ENCODE measurements at regions not wholly inside any gene's neighbourhood (a gene's known extent, or its start where the extent isn't known, plus 50 kb on each side); places are given as distances from the start of the nearest gene placed in this dataset.
A peak's percentile ranks its signal among the peaks of the same experiment; 100 is the strongest.

DNA sequence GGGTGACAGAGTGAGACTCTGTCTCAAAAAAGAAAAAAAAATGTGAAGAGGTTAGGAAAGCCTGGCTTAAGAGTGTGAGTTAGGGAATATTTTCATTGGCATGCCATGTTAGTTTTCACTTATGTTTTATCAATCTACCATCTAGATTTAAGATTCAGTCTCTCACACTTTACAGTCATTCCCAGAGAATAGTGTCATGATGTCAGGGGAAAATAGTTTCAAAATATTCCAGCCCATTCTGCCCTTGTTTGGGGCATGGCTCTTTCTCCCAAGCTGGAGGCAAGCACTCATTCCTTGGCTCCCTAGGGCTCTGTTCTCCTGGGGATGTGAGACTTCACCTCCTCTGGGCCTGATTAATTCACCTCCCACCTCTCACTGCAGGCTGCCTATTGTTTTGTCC lies 331.5 kb downstream of the CXCL12 start:
- intact Hi-C loops (cut with DNase I; ENCODE audit: low total_unique reads): no loop called here
- TF ChIP-seq, protein P1, sequence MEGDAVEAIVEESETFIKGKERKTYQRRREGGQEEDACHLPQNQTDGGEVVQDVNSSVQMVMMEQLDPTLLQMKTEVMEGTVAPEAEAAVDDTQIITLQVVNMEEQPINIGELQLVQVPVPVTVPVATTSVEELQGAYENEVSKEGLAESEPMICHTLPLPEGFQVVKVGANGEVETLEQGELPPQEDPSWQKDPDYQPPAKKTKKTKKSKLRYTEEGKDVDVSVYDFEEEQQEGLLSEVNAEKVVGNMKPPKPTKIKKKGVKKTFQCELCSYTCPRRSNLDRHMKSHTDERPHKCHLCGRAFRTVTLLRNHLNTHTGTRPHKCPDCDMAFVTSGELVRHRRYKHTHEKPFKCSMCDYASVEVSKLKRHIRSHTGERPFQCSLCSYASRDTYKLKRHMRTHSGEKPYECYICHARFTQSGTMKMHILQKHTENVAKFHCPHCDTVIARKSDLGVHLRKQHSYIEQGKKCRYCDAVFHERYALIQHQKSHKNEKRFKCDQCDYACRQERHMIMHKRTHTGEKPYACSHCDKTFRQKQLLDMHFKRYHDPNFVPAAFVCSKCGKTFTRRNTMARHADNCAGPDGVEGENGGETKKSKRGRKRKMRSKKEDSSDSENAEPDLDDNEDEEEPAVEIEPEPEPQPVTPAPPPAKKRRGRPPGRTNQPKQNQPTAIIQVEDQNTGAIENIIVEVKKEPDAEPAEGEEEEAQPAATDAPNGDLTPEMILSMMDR (IDR thresholded peaks at IDR 0.05): no peak
- no peak for TF ChIP-seq POLR2A (IDR thresholded peaks at IDR 0.05)
- DNase-seq (ENCODE audit: low spot score in 2 of 2): no peak
- no peak overlapping the region for H3K4me3 ChIP-seq (ENCODE audit: low read depth, poor library complexity, severe bottlenecking)

DNA sequence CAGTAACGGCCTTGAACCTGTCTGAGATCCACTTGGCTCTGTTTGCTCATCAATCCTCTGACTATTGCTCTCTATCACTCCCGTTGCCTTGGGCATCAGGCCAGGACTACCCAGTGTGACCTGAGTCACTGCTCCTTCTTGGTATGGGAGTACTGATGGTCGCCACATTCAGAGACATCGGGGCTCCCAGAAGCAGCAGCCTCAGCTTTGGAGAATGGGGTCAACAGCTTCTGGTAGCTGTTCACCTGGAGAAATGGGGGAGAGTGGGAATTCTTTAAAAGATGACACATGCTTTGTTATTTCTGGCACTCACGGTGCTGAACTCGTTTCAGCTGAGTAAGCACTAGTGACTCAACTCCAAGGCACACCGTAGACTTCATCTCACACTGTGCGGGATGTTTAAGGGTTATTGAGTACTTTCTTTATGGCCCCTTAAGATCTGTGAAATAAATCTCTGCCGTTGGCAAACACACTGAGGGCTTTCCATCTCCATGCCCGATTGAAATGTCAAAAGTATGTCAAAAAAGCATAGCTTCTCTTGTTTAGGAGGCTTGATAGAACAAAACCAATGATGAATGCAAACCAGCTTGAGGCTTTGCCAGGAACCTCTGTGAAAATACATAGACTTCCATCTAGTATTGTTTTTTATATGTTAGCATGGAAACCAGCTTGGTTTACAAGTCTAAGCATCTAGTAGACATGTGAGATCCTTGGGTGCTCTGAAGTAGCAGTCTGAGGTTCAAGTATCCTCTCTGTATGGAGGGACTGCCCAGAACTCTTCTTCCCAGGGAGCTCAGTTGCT lies 333.1 kb downstream of the CXCL12 start:
- TF ChIP-seq POLR2A (IDR thresholded peaks at IDR 0.05): no peak
- TF ChIP-seq, protein P1 (IDR thresholded peaks at IDR 0.05): no peak
- DNase-seq (ENCODE audit: low spot score in 2 of 2): peak in 1 of 2 donors; percentile 78
- intact Hi-C loops (cut with DNase I; ENCODE audit: low total_unique reads): no loop called here
- H3K4me3 ChIP-seq (ENCODE audit: low read depth, poor library complexity, severe bottlenecking): no peak overlapping the region
- 34 to 53% methylated on average over 10 of the region's 10 CpGs for WGBS, 2 donors

DNA sequence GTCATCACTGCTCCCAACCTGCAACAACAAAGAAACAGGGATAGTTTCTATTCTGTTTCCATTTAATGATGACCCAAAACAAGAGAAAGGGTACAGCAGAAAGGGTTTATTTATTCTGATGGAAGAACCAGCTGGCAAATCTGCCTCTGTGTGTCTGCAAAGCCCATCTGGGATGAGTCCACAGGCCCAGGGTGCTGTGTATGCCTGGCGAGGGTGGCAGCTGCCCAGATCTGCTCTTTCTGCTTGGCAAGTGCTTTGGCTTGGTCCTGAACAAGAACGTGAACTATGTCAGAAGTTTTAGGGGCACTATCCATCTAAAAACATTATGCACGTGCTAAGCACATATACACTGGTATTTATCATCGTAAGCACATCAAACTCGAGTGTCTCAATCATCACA lies 333.8 kb downstream of the CXCL12 start:
- 72 to 78% methylated on average over 5 of the region's 5 CpGs for WGBS, 2 donors
- DNase-seq (ENCODE audit: low spot score in 2 of 2): peak in 1 of 2 donors; percentile 48
- intact Hi-C loops (cut with DNase I; ENCODE audit: low total_unique reads): no loop called here
- no peak overlapping the region for H3K4me3 ChIP-seq (ENCODE audit: low read depth, poor library complexity, severe bottlenecking)
- no peak for TF ChIP-seq POLR2A (IDR thresholded peaks at IDR 0.05)
- TF ChIP-seq, protein P1 (IDR thresholded peaks at IDR 0.05): no peak

DNA sequence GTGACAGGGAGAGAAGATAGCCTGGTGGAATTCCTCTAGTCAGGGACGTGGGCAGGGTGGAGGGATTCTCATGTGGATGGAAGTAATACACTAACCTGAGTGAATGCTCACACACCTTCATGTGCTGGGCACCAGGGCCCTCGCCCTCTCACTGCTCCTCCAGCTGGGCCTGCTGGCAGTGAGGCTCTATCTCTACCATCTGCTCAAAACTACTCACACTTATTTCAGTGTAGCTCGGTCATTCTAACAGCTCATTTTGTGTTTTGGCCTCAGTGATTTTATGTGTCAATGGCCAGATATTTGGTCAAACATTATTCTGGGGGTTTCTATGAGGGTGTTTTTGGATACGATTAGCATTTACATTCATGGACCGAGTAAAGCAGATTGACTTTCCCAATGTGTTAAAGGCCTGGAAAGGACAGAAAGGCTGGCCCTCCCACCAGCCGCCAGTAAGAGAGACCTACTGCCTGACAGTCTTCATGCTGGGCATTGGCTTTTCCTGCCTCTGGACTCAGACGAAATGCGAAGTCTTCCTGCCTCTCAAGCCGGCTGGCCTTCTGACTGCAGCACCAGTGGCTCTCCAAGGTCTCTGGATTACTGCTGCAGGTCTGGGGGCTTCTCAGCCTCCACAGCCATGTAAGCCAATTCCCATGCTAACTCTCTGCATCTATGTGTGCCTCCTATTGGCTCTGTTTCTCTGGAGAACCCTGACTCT lies 335.4 kb downstream of the CXCL12 start:
- peak in 1 of 2 donors; percentile 36 for DNase-seq (ENCODE audit: low spot score in 2 of 2)
- 92 to 96% methylated on average over 9 of the region's 9 CpGs for WGBS, 2 donors
- TF ChIP-seq POLR2A (IDR thresholded peaks at IDR 0.05): no peak
- TF ChIP-seq, protein P1 (IDR thresholded peaks at IDR 0.05): no peak
- no peak overlapping the region for H3K4me3 ChIP-seq (ENCODE audit: low read depth, poor library complexity, severe bottlenecking)
- intact Hi-C loops (cut with DNase I; ENCODE audit: low total_unique reads): no loop called here

DNA sequence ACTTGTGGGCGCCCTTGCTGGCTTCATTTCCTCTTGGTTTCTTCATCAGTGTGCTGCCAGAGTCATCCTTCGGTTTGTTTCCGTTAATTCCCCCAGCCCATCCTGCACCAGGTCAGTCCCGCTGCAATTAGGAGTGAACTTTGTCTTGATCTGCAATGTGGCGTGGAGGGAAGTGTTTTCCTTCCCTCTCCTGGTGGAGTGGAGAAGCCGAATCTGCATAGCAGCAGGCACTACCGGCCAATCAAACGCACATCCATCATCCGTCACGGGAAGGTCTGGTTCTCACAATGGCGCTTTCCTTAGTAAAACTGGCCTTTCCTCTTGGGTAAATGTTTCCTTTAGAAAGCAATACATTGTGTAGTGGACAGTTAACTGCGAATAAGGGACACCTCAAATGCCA lies 337.5 kb downstream of the CXCL12 start:
- no peak for TF ChIP-seq POLR2A (IDR thresholded peaks at IDR 0.05)
- TF ChIP-seq, protein P1 (IDR thresholded peaks at IDR 0.05): no peak
- no peak for DNase-seq (ENCODE audit: low spot score in 2 of 2)
- H3K4me3 ChIP-seq (ENCODE audit: low read depth, poor library complexity, severe bottlenecking): no peak overlapping the region
- WGBS, 2 donors: 79 to 80% methylated on average over 12 of the region's 12 CpGs
- intact Hi-C loops (cut with DNase I; ENCODE audit: low total_unique reads): no loop called here
